ENCODE measurements at regions not wholly inside any gene's neighbourhood (a gene's known extent, or its start where the extent isn't known, plus 50 kb on each side); places are given as distances from the start of the nearest gene placed in this dataset.

DNA sequence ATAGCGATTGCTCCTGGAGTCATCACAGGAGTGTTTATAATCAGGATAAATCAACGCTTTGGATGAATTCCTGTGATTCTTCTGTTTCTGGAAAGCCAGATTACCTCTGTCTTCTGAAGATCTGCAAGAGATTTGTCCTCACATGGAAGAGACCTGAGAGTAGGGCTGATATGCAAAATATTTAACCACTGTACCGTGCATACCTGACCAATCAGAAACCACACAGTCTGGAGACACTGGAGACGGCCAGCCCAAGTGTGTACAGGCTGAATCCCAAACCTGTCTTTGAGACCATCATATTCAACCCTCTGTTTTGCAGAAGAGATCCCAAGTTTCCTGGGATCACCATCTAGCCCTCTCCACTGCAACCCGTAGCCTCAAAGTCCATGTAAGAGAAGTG lies 50.4 kb upstream of the WT1 start:
- no peak for TF ChIP-seq FOXM1 (IDR thresholded peaks at IDR 0.05; ENCODE audit: borderline replicate concordance)
- TF ChIP-seq HDGF (IDR thresholded peaks at IDR 0.05; ENCODE audit: borderline replicate concordance), result no peak
- no peak for TF ChIP-seq CTBP1 (IDR thresholded peaks at IDR 0.05; ENCODE audit: borderline replicate concordance)
- TF ChIP-seq ELF4 (IDR thresholded peaks at IDR 0.05), result no peak
- no peak for TF ChIP-seq ZNF384 (IDR thresholded peaks at IDR 0.05)
- TF ChIP-seq FOXK2 (IDR thresholded peaks at IDR 0.05), result no peak
- TF ChIP-seq SUZ12 (IDR thresholded peaks at IDR 0.05), result no peak
- no peak for TF ChIP-seq LEF1 (IDR thresholded peaks at IDR 0.05; ENCODE audit: borderline replicate concordance)
- no peak for TF ChIP-seq ARNT (IDR thresholded peaks at IDR 0.05)
- TF ChIP-seq FOXA1 (IDR thresholded peaks at IDR 0.05), result no peak
